Fibroblast of lung (primary cell): ENCODE measurements at regions not wholly inside any gene's neighbourhood (a gene's known extent, or its start where the extent isn't known, plus 50 kb on each side); places are given as distances from the start of the nearest gene placed in this dataset.

Experiments
- EZH2 ChIP-seq: IDR thresholded peaks from 2 replicates; pipeline ENCODE4 v1.5.1; 2012; ENCODE audit warnings: low read length, control low read depth, mild to moderate bottlenecking; ENCODE audit errors: missing control alignments
- TF ChIP-seq, protein P1 (sequence below), 2 donors: IDR thresholded peaks in 1 of 2; conservative IDR thresholded peaks in 1 of 2; 1 replicate in 1 of 2; 2 replicates in 1 of 2; pipeline ENCODE4 v1.5.1; 2011 to 2012; ENCODE audit warnings: low read length in 2 of 2, control low read depth in 1 of 2, inconsistent platforms in 1 of 2, low read depth in 1 of 2, mild to moderate bottlenecking in 1 of 2

DNA sequence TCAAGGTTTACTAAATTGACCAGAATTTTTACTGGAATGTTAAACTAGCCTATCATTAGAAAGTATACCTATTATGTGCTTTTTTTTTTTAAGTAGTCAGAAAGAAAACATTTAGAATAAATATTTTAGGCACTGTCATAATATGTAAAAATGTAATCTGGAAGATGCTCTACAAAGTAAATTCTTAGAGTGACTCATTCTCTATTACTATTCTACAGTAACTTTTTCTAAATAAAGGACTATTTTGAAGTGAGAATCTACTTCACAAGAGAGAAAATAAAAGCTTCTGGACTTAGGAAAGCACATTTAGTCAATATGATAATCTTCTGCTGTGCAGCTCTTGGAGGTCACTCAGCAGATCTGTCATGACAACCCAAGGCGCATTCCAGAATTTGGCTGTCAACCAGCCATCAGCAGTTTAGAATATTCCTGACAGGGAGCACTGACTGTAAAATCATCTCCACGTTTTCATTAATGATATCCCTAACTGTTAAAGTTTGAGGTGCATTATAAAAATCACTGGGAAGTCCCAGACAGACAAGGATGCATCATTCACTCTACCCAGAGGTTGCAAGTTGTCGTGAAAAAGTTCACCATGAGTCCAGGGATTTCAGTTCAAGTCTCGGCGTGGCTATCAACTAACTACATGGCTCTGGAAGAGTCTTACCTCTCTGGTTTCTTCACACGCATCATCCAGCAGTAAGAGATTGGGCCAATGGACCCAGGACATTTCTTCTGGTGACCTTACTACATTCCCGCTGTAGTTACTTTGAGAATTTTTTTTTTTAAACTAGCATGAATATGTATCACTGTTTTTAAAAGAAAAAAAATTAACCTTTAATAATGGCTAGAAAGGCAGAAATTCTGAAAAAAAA lies 374.9 kb downstream of the GJA1 start:
- TF ChIP-seq, protein P1, sequence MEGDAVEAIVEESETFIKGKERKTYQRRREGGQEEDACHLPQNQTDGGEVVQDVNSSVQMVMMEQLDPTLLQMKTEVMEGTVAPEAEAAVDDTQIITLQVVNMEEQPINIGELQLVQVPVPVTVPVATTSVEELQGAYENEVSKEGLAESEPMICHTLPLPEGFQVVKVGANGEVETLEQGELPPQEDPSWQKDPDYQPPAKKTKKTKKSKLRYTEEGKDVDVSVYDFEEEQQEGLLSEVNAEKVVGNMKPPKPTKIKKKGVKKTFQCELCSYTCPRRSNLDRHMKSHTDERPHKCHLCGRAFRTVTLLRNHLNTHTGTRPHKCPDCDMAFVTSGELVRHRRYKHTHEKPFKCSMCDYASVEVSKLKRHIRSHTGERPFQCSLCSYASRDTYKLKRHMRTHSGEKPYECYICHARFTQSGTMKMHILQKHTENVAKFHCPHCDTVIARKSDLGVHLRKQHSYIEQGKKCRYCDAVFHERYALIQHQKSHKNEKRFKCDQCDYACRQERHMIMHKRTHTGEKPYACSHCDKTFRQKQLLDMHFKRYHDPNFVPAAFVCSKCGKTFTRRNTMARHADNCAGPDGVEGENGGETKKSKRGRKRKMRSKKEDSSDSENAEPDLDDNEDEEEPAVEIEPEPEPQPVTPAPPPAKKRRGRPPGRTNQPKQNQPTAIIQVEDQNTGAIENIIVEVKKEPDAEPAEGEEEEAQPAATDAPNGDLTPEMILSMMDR (conservative IDR thresholded peaks at IDR 0.05 in 1 of 2, IDR thresholded peaks at IDR 0.05 in 1 of 2; ENCODE audit: low read depth in 1 of 2, low read length in 2 of 2), result no peak
- no peak for TF ChIP-seq EZH2
